Right lobe of liver (tissue), 6 donors: ENCODE measurements at regions not wholly inside any gene's neighbourhood (a gene's known extent, or its start where the extent isn't known, plus 50 kb on each side); places are given as distances from the start of the nearest gene placed in this dataset.

ENCODE experiments used
- ATAC-seq, 4 donors: fragments of 200-7000 bp; cut with Tn5 transposase; one replicate each; pipeline ENCODE4 v1.9.1; 2020; ENCODE audit warnings: mild to moderate bottlenecking in 4 of 4, moderate library complexity in 4 of 4
- DNase-seq, 3 donors: peaks; one replicate each; pipeline ENCODE4 v3.0.0-alpha.2; 2020
- H3K27ac ChIP-seq, 3 donors: fragments of 200-600 bp; one replicate each; pipeline ENCODE4 v1.8.0; 2022
- H3K27me3 ChIP-seq, 2 donors: fragments of 200-600 bp; one replicate each; pipeline ENCODE4 v1.8.0; 2022
- H3K36me3 ChIP-seq, 4 donors: fragments of 200-600 bp; sonication (generic) in 1 of 4; one replicate each; pipeline versions ENCODE4 v1.5.1 to v1.8.0; 2017 to 2022; ENCODE audit warnings: control low read depth in 1 of 4
- H3K4me1 ChIP-seq, 4 donors: fragments of 200-600 bp; sonication (generic) in 1 of 4; one replicate each; pipeline versions ENCODE4 v1.5.1 to v1.8.0; 2017 to 2022; ENCODE audit warnings: control low read depth in 1 of 4
- H3K4me3 ChIP-seq, 3 donors: fragments of 200-600 bp; one replicate each; pipeline ENCODE4 v1.8.0; 2022
- H3K9me3 ChIP-seq, 4 donors: fragments of 200-600 bp; sonication (generic) in 1 of 4; one replicate each; pipeline versions ENCODE4 v1.5.1 to v1.8.0; 2017 to 2022; ENCODE audit warnings: control low read depth in 1 of 4
- POLR2A ChIP-seq: fragments of 450-650 bp; IDR thresholded peaks from one replicate; pipeline ENCODE4 v1.6.1; 2017; ENCODE audit warnings: antibody characterized with exemption, mild to moderate bottlenecking
- WGBS: methylation state at CpG from one replicate; pipeline ENCODE4 v1.1.6; 2018; ENCODE audit warnings: low coverage, low lambda C conversion rate; ENCODE audit not compliant: insufficient coverage; ENCODE audit errors: missing lambda C conversion rate; 5-methylcytosine and 5-hydroxymethylcytosine counted together
- intact Hi-C, 2 donors: fragments of 100-400 bp; cut with DNase I; formaldehyde crosslinking; loops; one replicate each; pipeline versions ENCODE4 v1.11.2 to v1.14.1; 2022
- TF ChIP-seq, protein P1 (sequence below), 4 donors: fragments of 200-600 bp in 3 of 4; fragments of 450-650 bp in 1 of 4; IDR thresholded peaks; one replicate each; pipeline versions ENCODE4 v1.5.1 to v1.8.0; 2016 to 2022; ENCODE audit warnings: antibody characterized with exemption in 4 of 4, mild to moderate bottlenecking in 2 of 4
- donor health status: DM: no; HTN: yes; CAD: no.
- donor health status: DM: no; HTN: no; CAD: no.
- donor health status: DM: no; HTN: no; CAD: no.
- donor health status: DM: no; HTN: yes; CAD: no.
- donor health status: DM: no; HTN: yes; CAD: no.

GRCh38 chr1:198977909-198978308 is 339.1 kb downstream of the PTPRC start:
- TF ChIP-seq, protein P1, sequence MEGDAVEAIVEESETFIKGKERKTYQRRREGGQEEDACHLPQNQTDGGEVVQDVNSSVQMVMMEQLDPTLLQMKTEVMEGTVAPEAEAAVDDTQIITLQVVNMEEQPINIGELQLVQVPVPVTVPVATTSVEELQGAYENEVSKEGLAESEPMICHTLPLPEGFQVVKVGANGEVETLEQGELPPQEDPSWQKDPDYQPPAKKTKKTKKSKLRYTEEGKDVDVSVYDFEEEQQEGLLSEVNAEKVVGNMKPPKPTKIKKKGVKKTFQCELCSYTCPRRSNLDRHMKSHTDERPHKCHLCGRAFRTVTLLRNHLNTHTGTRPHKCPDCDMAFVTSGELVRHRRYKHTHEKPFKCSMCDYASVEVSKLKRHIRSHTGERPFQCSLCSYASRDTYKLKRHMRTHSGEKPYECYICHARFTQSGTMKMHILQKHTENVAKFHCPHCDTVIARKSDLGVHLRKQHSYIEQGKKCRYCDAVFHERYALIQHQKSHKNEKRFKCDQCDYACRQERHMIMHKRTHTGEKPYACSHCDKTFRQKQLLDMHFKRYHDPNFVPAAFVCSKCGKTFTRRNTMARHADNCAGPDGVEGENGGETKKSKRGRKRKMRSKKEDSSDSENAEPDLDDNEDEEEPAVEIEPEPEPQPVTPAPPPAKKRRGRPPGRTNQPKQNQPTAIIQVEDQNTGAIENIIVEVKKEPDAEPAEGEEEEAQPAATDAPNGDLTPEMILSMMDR (IDR thresholded peaks at IDR 0.05): no peak
- no peak for TF ChIP-seq POLR2A

GRCh38 chr1:198978523-198978922 is 339.7 kb downstream of the PTPRC start:
- no peaks in the 10 kb centered on the region for H3K36me3 ChIP-seq
- no peak for TF ChIP-seq POLR2A
- TF ChIP-seq, protein P1 (IDR thresholded peaks at IDR 0.05): no peak
- WGBS: 24% methylated on average over 1 of the region's 1 CpG
- no peak for DNase-seq
- no peaks in the 10 kb centered on the region for H3K27me3 ChIP-seq
- no peak for ATAC-seq
- H3K27ac ChIP-seq: no peak overlapping the region
- H3K4me3 ChIP-seq: no peak overlapping the region
- intact Hi-C loops: no loop called here
- H3K9me3 ChIP-seq: no peaks in the 10 kb centered on the region
- H3K4me1 ChIP-seq: no peaks in the 10 kb centered on the region

More at GRCh38 chr1:198977909-198978308, 339.1 kb downstream of the PTPRC start:
- no peaks in the 10 kb centered on the region for H3K4me1 ChIP-seq
- WGBS: 93% methylated on average over 1 of the region's 1 CpG
- H3K4me3 ChIP-seq: no peak overlapping the region
- H3K27me3 ChIP-seq: no peaks in the 10 kb centered on the region
- no peaks in the 10 kb centered on the region for H3K36me3 ChIP-seq
- H3K9me3 ChIP-seq: no peaks in the 10 kb centered on the region
- ATAC-seq: no peak
- H3K27ac ChIP-seq: no peak overlapping the region
- intact Hi-C loops: no loop called here
- DNase-seq: no peak

DNA sequence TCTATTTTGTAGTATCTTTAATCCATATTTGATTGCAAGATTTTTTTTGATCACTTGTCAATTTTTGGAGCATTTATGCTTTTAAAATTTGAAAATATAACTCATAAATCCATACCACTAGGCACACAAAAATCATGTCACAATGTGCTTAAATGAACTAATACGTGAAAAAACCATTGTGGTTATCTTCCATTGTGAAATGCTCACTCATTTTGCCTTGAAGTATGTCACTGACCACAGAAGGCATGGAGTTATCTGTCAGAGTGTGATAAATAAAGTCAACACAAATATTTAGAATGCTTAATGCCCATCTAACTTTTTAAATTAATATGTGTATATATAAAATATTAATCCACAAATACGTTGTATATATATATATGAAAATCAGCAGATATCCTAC is 347.2 kb downstream of the PTPRC start:
- DNase-seq: no peak
- Histone ChIP-seq H3K27ac (no peak overlapping the region), H3K36me3 (no peaks in the 10 kb centered on the region), H3K27me3 (no peaks in the 10 kb centered on the region), H3K4me3 (no peak overlapping the region), H3K4me1 (no peaks in the 10 kb centered on the region), H3K9me3 (no peaks in the 10 kb centered on the region)
- TF ChIP-seq, protein P1 (IDR thresholded peaks at IDR 0.05): no peak
- no peak for TF ChIP-seq POLR2A
- intact Hi-C loops: no loop called here
- no peak for ATAC-seq
- 58% methylated on average over 2 of the region's 2 CpGs for WGBS

DNA sequence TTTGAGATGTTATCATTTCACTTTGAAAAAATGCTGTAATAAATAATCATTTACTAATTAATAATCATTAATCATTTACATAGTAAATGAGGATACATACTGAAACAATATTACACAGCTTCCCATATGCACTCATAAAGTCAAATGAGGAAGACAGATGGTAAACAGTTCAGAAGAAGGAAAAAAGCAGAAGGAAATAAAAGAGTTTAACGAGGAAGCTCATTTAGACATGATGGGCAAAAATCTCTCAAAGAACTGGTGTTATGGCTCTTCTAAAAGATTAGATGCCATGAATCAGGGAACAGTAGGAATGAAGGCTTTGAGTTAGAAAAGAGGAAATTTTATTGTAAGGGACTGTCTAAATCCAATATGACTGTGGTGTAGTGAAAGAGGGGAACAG is 347.6 kb downstream of the PTPRC start:
- Histone ChIP-seq H3K36me3 (no peaks in the 10 kb centered on the region), H3K9me3 (no peaks in the 10 kb centered on the region), H3K27ac (no peak overlapping the region), H3K4me1 (no peaks in the 10 kb centered on the region), H3K4me3 (no peak overlapping the region), H3K27me3 (no peaks in the 10 kb centered on the region)
- WGBS: 37% methylated on average over 1 of the region's 1 CpG
- intact Hi-C loops: no loop called here
- ATAC-seq (no peak), DNase-seq (no peak)
- TF ChIP-seq, protein P1 (IDR thresholded peaks at IDR 0.05): no peak
- no peak for TF ChIP-seq POLR2A

GRCh38 chr1:199002661-199003060 is 363.8 kb downstream of the PTPRC start:
- no peak overlapping the region for H3K4me3 ChIP-seq
- no peaks in the 10 kb centered on the region for H3K4me1 ChIP-seq
- no peaks in the 10 kb centered on the region for H3K9me3 ChIP-seq
- H3K27me3 ChIP-seq: no peaks in the 10 kb centered on the region
- no peak for DNase-seq
- ATAC-seq: no peak
- no peaks in the 10 kb centered on the region for H3K36me3 ChIP-seq
- TF ChIP-seq, protein P1 (IDR thresholded peaks at IDR 0.05): no peak
- TF ChIP-seq POLR2A: no peak
- no peak overlapping the region for H3K27ac ChIP-seq
- intact Hi-C loops: no loop called here
